HepG2 (cell line): ENCODE measurements at regions not wholly inside any gene's neighbourhood (a gene's known extent, or its start where the extent isn't known, plus 50 kb on each side); places are given as distances from the start of the nearest gene placed in this dataset.

Source experiments
- ATAC-seq: fragments of 200-7000 bp; cut with Tn5 transposase; 3 replicates; pipeline ENCODE4 v1.9.1; 2020; ENCODE audit warnings: mild to moderate bottlenecking, moderate library complexity
- BruUV-seq: library from RNA; stranded (reverse); fragments of 400-500 nt; replicated peaks from 2 replicates; lab custom pipeline; 2021; lab: Mats Ljungman, UMichigan
- CTCF ChIA-PET: fragments of 300-600 bp; formaldehyde crosslinking; extraction: SDS; loops from one replicate; lab custom pipeline; 2021; ENCODE audit warnings: low total read pairs, inconsistent platforms, low intra/inter-chr PET ratio; lab: Yijun Ruan, JAX
- POLR2A ChIA-PET: fragments of 350-600 bp; sonication (Branson Sonifier 250); formaldehyde crosslinking; loops from one replicate; lab custom pipeline; 2020; ENCODE audit warnings: antibody characterized with exemption, inconsistent platforms; lab: Yijun Ruan, JAX
- DNase-seq: peaks from one replicate; pipeline ENCODE4 v3.0.0-alpha.2; 2015; ENCODE audit warnings: low spot score
- FAIRE-seq: peaks from 3 replicates; lab custom pipeline; 2011; peaks lifted over from hg19 to GRCh38; lab: Jason Lieb, UNC
- H2AFZ ChIP-seq: one replicate; pipeline ENCODE4 v1.6.1; 2011; ENCODE audit warnings: low read length, inconsistent platforms
- H3K27ac ChIP-seq: fragments of 300-600 bp; 3 replicates; pipeline ENCODE4 v1.8.0; 2011; ENCODE audit warnings: mixed run types, mild to moderate bottlenecking, mixed read lengths, low read length, inconsistent platforms; ENCODE audit not compliant: insufficient read depth; ENCODE audit errors: extremely low read length
- H3K27me3 ChIP-seq, 2 experiments: fragments of 200-600 bp in 1 of 2; 2 replicates in 1 of 2; 3 replicates in 1 of 2; pipeline versions ENCODE4 v1.6.0 to v1.8.0; 2011; ENCODE audit warnings: low read length in 2 of 2, mild to moderate bottlenecking in 2 of 2, moderate library complexity in 2 of 2, inconsistent platforms in 1 of 2; ENCODE audit not compliant: insufficient read depth in 2 of 2, control insufficient read depth in 1 of 2
- H3K36me3 ChIP-seq, 2 experiments: fragments of 200-600 bp in 1 of 2; replicated peaks in 1 of 2; 2 replicates in 1 of 2; 3 replicates in 1 of 2; pipeline versions ENCODE4 v1.5.1 to v1.8.0; 2011; ENCODE audit warnings: low read length in 2 of 2, inconsistent platforms in 1 of 2; ENCODE audit not compliant: insufficient read depth in 2 of 2, control insufficient read depth in 1 of 2
- H3K4me1 ChIP-seq: 2 replicates; pipeline ENCODE4 v1.5.1; 2012; ENCODE audit warnings: low read length, inconsistent platforms; ENCODE audit not compliant: insufficient read depth
- H3K4me2 ChIP-seq: 2 replicates; pipeline ENCODE4 v1.6.0; 2011; ENCODE audit warnings: low read depth, low read length, inconsistent platforms
- H3K4me3 ChIP-seq, 3 experiments: fragments of 200-600 bp in 1 of 3; sonication (generic), shearing (Covaris generic) in 1 of 3; replicated peaks in 1 of 3; 2 replicates each; pipeline ENCODE4 v1.5.1; 2011 to 2016; ENCODE audit warnings: low read length in 3 of 3, inconsistent platforms in 2 of 3, low read depth in 2 of 3, mild to moderate bottlenecking in 2 of 3, control low read depth in 1 of 3, mixed read lengths in 1 of 3; ENCODE audit not compliant: insufficient read depth in 1 of 3
- H3K79me2 ChIP-seq: one replicate; pipeline ENCODE4 v1.6.1; 2011; ENCODE audit warnings: low read length, inconsistent platforms; ENCODE audit not compliant: insufficient read depth
- H3K9ac ChIP-seq: 2 replicates; pipeline ENCODE4 v1.6.0; 2011; ENCODE audit warnings: mild to moderate bottlenecking, low read depth, low read length, inconsistent platforms; ENCODE audit not compliant: insufficient read depth
- H3K9me3 ChIP-seq: 2 replicates; pipeline ENCODE4 v1.5.1; 2012; ENCODE audit warnings: mild to moderate bottlenecking, low read length
- H4K20me1 ChIP-seq: 2 replicates; pipeline ENCODE4 v1.6.0; 2011; ENCODE audit warnings: inconsistent platforms, mild to moderate bottlenecking, low read length, moderate library complexity; ENCODE audit not compliant: insufficient read depth
- BRD4 ChIP-seq: sonication (generic); formaldehyde crosslinking; IDR thresholded peaks from 2 replicates; pipeline ENCODE4 v1.4.0; 2020; ENCODE audit warnings: missing genetic modification reagents
- JUN ChIP-seq: sonication (generic); formaldehyde crosslinking; IDR thresholded peaks from 2 replicates; pipeline ENCODE4 v1.4.0; 2020; ENCODE audit warnings: mild to moderate bottlenecking, missing genetic modification reagents
- KLF13 ChIP-seq: sonication (generic); formaldehyde crosslinking; IDR thresholded peaks from 2 replicates; pipeline ENCODE4 v1.4.0; 2020; ENCODE audit warnings: mild to moderate bottlenecking, missing genetic modification reagents
- MEF2D ChIP-seq: sonication (generic); formaldehyde crosslinking; IDR thresholded peaks from 2 replicates; pipeline ENCODE4 v1.5.1; 2020; ENCODE audit warnings: mild to moderate bottlenecking, missing genetic modification reagents
- MIER2 ChIP-seq: IDR thresholded peaks from 2 replicates; pipeline ENCODE4 v1.6.1; 2016; ENCODE audit warnings: missing biosample characterization, missing genetic modification reagents
- NFATC3 ChIP-seq: sonication (generic); formaldehyde crosslinking; IDR thresholded peaks from 2 replicates; pipeline ENCODE4 v1.5.1; 2020; ENCODE audit warnings: mild to moderate bottlenecking, missing genetic modification reagents
- NFE2 ChIP-seq: sonication (generic); formaldehyde crosslinking; IDR thresholded peaks from 2 replicates; pipeline ENCODE4 v1.4.0; 2020; ENCODE audit warnings: missing genetic modification reagents
- NFKB2 ChIP-seq: sonication (generic); formaldehyde crosslinking; IDR thresholded peaks from 2 replicates; pipeline ENCODE4 v1.4.0; 2020; ENCODE audit warnings: missing genetic modification reagents, borderline replicate concordance
- NFKBIZ ChIP-seq: IDR thresholded peaks from 2 replicates; pipeline ENCODE4 v1.6.1; 2018; ENCODE audit warnings: missing genetic modification reagents, missing compliant biosample characterization
- SKIL ChIP-seq: sonication (generic); formaldehyde crosslinking; IDR thresholded peaks from 2 replicates; pipeline ENCODE4 v1.8.0; 2022; ENCODE audit warnings: missing genetic modification reagents, mild to moderate bottlenecking, moderate library complexity, borderline replicate concordance
- ZEB1 ChIP-seq: IDR thresholded peaks from 2 replicates; pipeline ENCODE4 v1.6.1; 2012; ENCODE audit warnings: mild to moderate bottlenecking, low read depth, inconsistent platforms; ENCODE audit not compliant: insufficient replicate concordance
- ZNF7 ChIP-seq: IDR thresholded peaks from 2 replicates; pipeline ENCODE4 v1.6.1; 2016; ENCODE audit warnings: missing biosample characterization, missing genetic modification reagents
- ZNF704 ChIP-seq: sonication (generic); formaldehyde crosslinking; IDR thresholded peaks from 2 replicates; pipeline ENCODE4 v1.8.1; 2023; ENCODE audit warnings: mild to moderate bottlenecking, inconsistent platforms, moderate library complexity, missing genetic modification reagents, borderline replicate concordance
- ZNF776 ChIP-seq: sonication (generic); formaldehyde crosslinking; IDR thresholded peaks from 2 replicates; pipeline ENCODE4 v1.4.0; 2020; ENCODE audit warnings: mild to moderate bottlenecking, missing genetic modification reagents
- WGBS: methylation state at CpG from one replicate; pipeline ENCODE4 v1.1.6; 2017; ENCODE audit warnings: low lambda C conversion rate; 5-methylcytosine and 5-hydroxymethylcytosine counted together
- in situ Hi-C: cut with HindIII; loops from 2 replicates; pipeline ENCODE4 v1.10.0; 2017; ENCODE audit warnings: low pct_unique_long_range_greater_than_20kb; ENCODE audit not compliant: extremely low pct_ligation_motif_present
- intact Hi-C: fragments of 100-400 bp; cut with micrococcal nuclease; formaldehyde crosslinking; loops from one replicate; pipeline ENCODE4 v1.10.0; 2022; ENCODE audit not compliant: unreplicated experiment
- TF ChIP-seq, protein P1 (sequence below): sonication (generic); formaldehyde crosslinking; IDR thresholded peaks from 2 replicates; pipeline ENCODE4 v1.9.0; 2021; ENCODE audit warnings: missing genetic modification reagents, mild to moderate bottlenecking, borderline replicate concordance
- TF ChIP-seq, protein P2 (sequence below): sonication (generic); formaldehyde crosslinking; IDR thresholded peaks from 2 replicates; pipeline ENCODE4 v1.8.1; 2023; ENCODE audit warnings: mild to moderate bottlenecking, moderate library complexity, missing genetic modification reagents

DNA sequence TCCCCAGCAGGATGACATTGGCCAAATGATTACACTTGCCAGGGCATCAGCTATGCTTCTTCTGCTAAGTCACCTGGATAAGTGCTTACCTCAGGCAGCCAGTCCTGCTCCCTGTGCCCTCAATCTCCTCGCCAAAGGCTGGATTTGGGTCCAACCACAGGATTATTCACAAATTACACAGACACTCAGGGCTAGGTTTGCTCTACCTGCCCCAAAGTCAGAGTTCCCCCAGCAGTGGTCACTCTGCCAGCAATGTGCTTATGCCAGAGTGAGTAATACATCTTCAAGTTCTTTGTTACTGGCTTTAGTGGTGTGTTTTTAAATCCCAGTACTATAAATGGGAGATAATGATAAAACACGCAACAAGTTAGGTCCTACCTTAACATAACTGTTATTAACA lies 189.7 kb upstream of the SEMA3D start:
- ATAC-seq = no peak
- 10% methylated on average over 2 of the region's 2 CpGs for WGBS
- FAIRE-seq = no peak

GRCh38 chr7:85356916-85357315 lies 170.1 kb upstream of the SEMA3D start:
- Histone ChIP-seq H2AFZ (no peak overlapping the region), H3K36me3 (no peaks in the 10 kb centered on the region), H3K4me3 (no peak overlapping the region), H3K4me2 (no peak overlapping the region), H3K27ac (no peak overlapping the region), H3K27me3 (no peaks in the 10 kb centered on the region), H3K9me3 (no peaks in the 10 kb centered on the region), H4K20me1 (no peaks in the 10 kb centered on the region), H3K9ac (no peak overlapping the region), H3K79me2 (no peaks in the 10 kb centered on the region), H3K4me1 (no peaks in the 10 kb centered on the region)
- no peak for ATAC-seq
- POLR2A ChIA-PET = no interaction called here
- in situ Hi-C loops (no loop called here), intact Hi-C loops (no loop called here)
- BruUV-seq = no TSS peak
- CTCF ChIA-PET = no interaction called here
- 0% methylated on average over 1 of the region's 1 CpG for WGBS
- DNase-seq = no peak
- FAIRE-seq = no peak
- TF ChIP-seq NFE2 (CRISPR knock-in tag) = no peak
- no peak for TF ChIP-seq ZEB1
- TF ChIP-seq ZNF7 (CRISPR knock-in tag) = no peak
- TF ChIP-seq, protein P1, sequence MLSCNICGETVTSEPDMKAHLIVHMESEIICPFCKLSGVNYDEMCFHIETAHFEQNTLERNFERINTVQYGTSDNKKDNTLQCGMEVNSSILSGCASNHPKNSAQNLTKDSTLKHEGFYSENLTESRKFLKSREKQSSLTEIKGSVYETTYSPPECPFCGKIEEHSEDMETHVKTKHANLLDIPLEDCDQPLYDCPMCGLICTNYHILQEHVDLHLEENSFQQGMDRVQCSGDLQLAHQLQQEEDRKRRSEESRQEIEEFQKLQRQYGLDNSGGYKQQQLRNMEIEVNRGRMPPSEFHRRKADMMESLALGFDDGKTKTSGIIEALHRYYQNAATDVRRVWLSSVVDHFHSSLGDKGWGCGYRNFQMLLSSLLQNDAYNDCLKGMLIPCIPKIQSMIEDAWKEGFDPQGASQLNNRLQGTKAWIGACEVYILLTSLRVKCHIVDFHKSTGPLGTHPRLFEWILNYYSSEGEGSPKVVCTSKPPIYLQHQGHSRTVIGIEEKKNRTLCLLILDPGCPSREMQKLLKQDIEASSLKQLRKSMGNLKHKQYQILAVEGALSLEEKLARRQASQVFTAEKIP (CRISPR knock-in tag) = no peak
- no peak for TF ChIP-seq MEF2D (CRISPR knock-in tag)
- TF ChIP-seq NFKB2 (CRISPR knock-in tag) = no peak
- no peak for TF ChIP-seq NFATC3
- TF ChIP-seq MIER2 (CRISPR knock-in tag) = no peak
- TF ChIP-seq SKIL (CRISPR knock-in tag) = no peak
- TF ChIP-seq, protein P2, sequence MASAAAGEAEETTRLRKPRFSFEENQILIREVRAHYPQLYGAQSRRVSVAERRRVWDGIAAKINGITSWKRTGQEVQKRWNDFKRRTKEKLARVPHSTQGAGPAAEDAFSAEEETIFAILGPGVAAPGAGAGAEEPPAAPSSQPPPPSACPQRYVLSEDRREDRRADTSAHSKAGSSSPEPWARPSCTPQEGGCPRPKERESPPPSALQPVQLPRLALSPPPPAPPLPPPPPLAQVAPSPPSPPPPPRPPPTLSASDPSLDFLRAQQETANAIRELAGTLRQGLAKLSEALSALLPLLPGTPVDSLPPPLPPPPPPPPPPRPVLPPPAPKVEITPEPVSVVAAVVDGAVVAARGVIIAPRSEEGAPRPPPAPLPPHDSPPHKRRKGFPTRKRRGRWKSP (CRISPR knock-in tag) = no peak

More for the DNA sequence above, 189.7 kb upstream of the SEMA3D start:
- Histone ChIP-seq H3K27ac (no peak overlapping the region), H3K4me2 (no peak overlapping the region), H4K20me1 (no peaks in the 10 kb centered on the region), H3K4me3 (no peak overlapping the region), H3K79me2 (no peaks in the 10 kb centered on the region), H3K27me3 (no peaks in the 10 kb centered on the region), H3K9me3 (no peaks in the 10 kb centered on the region), H3K36me3 (no peaks in the 10 kb centered on the region), H3K9ac (no peak overlapping the region)
- no peak for DNase-seq
- intact Hi-C loops = no loop called here
- TF ChIP-seq ZNF704 (CRISPR knock-in tag) = no peak
- TF ChIP-seq KLF13 (CRISPR knock-in tag) = no peak
- TF ChIP-seq JUN (CRISPR knock-in tag) = no peak
- no peak for TF ChIP-seq BRD4 (CRISPR knock-in tag)
- no peak for TF ChIP-seq NFKBIZ
- TF ChIP-seq ZNF776 (CRISPR knock-in tag) = no peak
- TF ChIP-seq, all 625 proteins: peak for 0
- in situ Hi-C loops = no loop called here
- no peak overlapping the region for H2AFZ ChIP-seq
- POLR2A ChIA-PET = no interaction called here
- no TSS peak for BruUV-seq
- CTCF ChIA-PET = no interaction called here
- H3K4me1 ChIP-seq = no peaks in the 10 kb centered on the region
